ENCODE measurements at regions not wholly inside any gene's neighbourhood (a gene's known extent, or its start where the extent isn't known, plus 50 kb on each side); places are given as distances from the start of the nearest gene placed in this dataset.

- TF ChIP-seq TEAD1 (CRISPR knock-in tag; IDR thresholded peaks at IDR 0.05) = no peak
- no peak for TF ChIP-seq ZNF121 (CRISPR knock-in tag; IDR thresholded peaks at IDR 0.05)
- no peak for TF ChIP-seq ZNF232 (CRISPR knock-in tag; IDR thresholded peaks at IDR 0.05)
- no peak for TF ChIP-seq CTCF (IDR thresholded peaks at IDR 0.05)
- TF ChIP-seq ELF4 (CRISPR knock-in tag; IDR thresholded peaks at IDR 0.05; ENCODE audit: low read depth) = no peak
- TF ChIP-seq FOXP4 (CRISPR knock-in tag; IDR thresholded peaks at IDR 0.05) = no peak
- TF ChIP-seq SMAD3 (CRISPR knock-in tag; IDR thresholded peaks at IDR 0.05; ENCODE audit: borderline replicate concordance) = no peak
- no peak for TF ChIP-seq EMX1 (CRISPR knock-in tag; IDR thresholded peaks at IDR 0.05)
Measured at GRCh38 chr5:155343468-155343867, 329.9 kb downstream of the KIF4B start.
